ENCODE measurements at regions not wholly inside any gene's neighbourhood (a gene's known extent, or its start where the extent isn't known, plus 50 kb on each side); places are given as distances from the start of the nearest gene placed in this dataset.

GRCh38 chr5:163773226-163773625 is 267.8 kb downstream of the MAT2B start:
- no peak overlapping the region for H3K27ac Mint-ChIP-seq
- H3K27me3 Mint-ChIP-seq (ENCODE audit: low read depth in 3 of 3): peaks cover 0 to 3% (median 1%) of the 10 kb centered on the region in 3 donors
- H3K9me3 ChIP-seq (replicated peaks in 1 of 2; ENCODE audit: control insufficient read depth in 1 of 2, insufficient read depth in 1 of 2, low read length in 2 of 2): no peaks in the 10 kb centered on the region
- no peak overlapping the region for H3K4me3 Mint-ChIP-seq
- no peaks in the 10 kb centered on the region for H3K4me1 ChIP-seq (ENCODE audit: control insufficient read depth in 1 of 2, insufficient read depth in 2 of 2, low read length in 2 of 2)
- no peak for DNase-seq
- H3K4me3 ChIP-seq (replicated peaks in 1 of 3; ENCODE audit: low read depth in 2 of 3, low read length in 3 of 3): no peak overlapping the region
- peaks cover 0 to 7% (median 2%) of the 10 kb centered on the region in 7 donors for H3K9me3 Mint-ChIP-seq
- H3K4me2 ChIP-seq (replicated peaks; ENCODE audit: extremely low read depth, low read length, poor library complexity, severe bottlenecking): no peak overlapping the region
- H3K36me3 Mint-ChIP-seq: no peaks in the 10 kb centered on the region
- intact Hi-C loops (cut with micrococcal nuclease): no loop called here
- no peak for TF ChIP-seq CTCF (IDR thresholded peaks at IDR 0.05)
- H3K4me1 Mint-ChIP-seq: no peaks in the 10 kb centered on the region
- 100% methylated on average over 1 of the region's 6 CpGs for WGBS (ENCODE audit: insufficient coverage)
- no peaks in the 10 kb centered on the region for H3K27me3 ChIP-seq (ENCODE audit: control insufficient read depth in 2 of 2, insufficient read depth in 2 of 2, low read length in 2 of 2)
- no peaks in the 10 kb centered on the region for H3K36me3 ChIP-seq (replicated peaks in 1 of 2; ENCODE audit: control insufficient read depth in 1 of 2, insufficient read depth in 2 of 2, low read length in 2 of 2)
- no peak overlapping the region for H2AFZ ChIP-seq (ENCODE audit: insufficient read depth, low read depth, low read length, poor library complexity, severe bottlenecking)
- H3K9ac ChIP-seq (ENCODE audit: insufficient read depth, low read length, poor library complexity, severe bottlenecking): no peak overlapping the region
- no peaks in the 10 kb centered on the region for H3K79me2 ChIP-seq (ENCODE audit: insufficient read depth, low read length)
- no peak overlapping the region for H3K27ac ChIP-seq (ENCODE audit: low read depth in 1 of 2, low read length in 2 of 2)
- no peaks in the 10 kb centered on the region for H4K20me1 ChIP-seq (ENCODE audit: insufficient read depth, low read length)

GRCh38 chr5:163789870-163790269 is 284.5 kb downstream of the MAT2B start:
- peaks cover 7 to 8% of the 10 kb centered on the region in 2 donors for H3K9me3 ChIP-seq (replicated peaks in 1 of 2; ENCODE audit: control insufficient read depth in 1 of 2, insufficient read depth in 1 of 2, low read length in 2 of 2)
- H4K20me1 ChIP-seq (ENCODE audit: insufficient read depth, low read length): no peaks in the 10 kb centered on the region
- H3K27ac ChIP-seq (ENCODE audit: low read depth in 1 of 2, low read length in 2 of 2): no peak overlapping the region
- Mint-ChIP-seq H3K4me1 (no peaks in the 10 kb centered on the region), H3K9me3 (peaks cover 0 to 23% (median 6%) of the 10 kb centered on the region in 7 donors), H3K27ac (no peak overlapping the region), H3K27me3 (ENCODE audit: low read depth in 3 of 3) (no peaks in the 10 kb centered on the region), H3K4me3 (no peak overlapping the region), H3K36me3 (no peaks in the 10 kb centered on the region)
- intact Hi-C loops (cut with micrococcal nuclease): no loop called here
- no peak overlapping the region for H2AFZ ChIP-seq (ENCODE audit: insufficient read depth, low read depth, low read length, poor library complexity, severe bottlenecking)
- TF ChIP-seq CTCF (IDR thresholded peaks at IDR 0.05): no peak
- H3K4me3 ChIP-seq (replicated peaks in 1 of 3; ENCODE audit: low read depth in 2 of 3, low read length in 3 of 3): no peak overlapping the region
- 100% methylated on average over 1 of the region's 3 CpGs for WGBS (ENCODE audit: insufficient coverage)
- no peaks in the 10 kb centered on the region for H3K4me1 ChIP-seq (ENCODE audit: control insufficient read depth in 1 of 2, insufficient read depth in 2 of 2, low read length in 2 of 2)
- H3K27me3 ChIP-seq (ENCODE audit: control insufficient read depth in 2 of 2, insufficient read depth in 2 of 2, low read length in 2 of 2): no peaks in the 10 kb centered on the region
- H3K79me2 ChIP-seq (ENCODE audit: insufficient read depth, low read length): no peaks in the 10 kb centered on the region
- no peak overlapping the region for H3K9ac ChIP-seq (ENCODE audit: insufficient read depth, low read length, poor library complexity, severe bottlenecking)
- no peaks in the 10 kb centered on the region for H3K36me3 ChIP-seq (replicated peaks in 1 of 2; ENCODE audit: control insufficient read depth in 1 of 2, insufficient read depth in 2 of 2, low read length in 2 of 2)
- DNase-seq: no peak
- H3K4me2 ChIP-seq (replicated peaks; ENCODE audit: extremely low read depth, low read length, poor library complexity, severe bottlenecking): no peak overlapping the region

All from CD14-positive monocyte (primary cell).